H1 (cell line): ENCODE measurements at regions not wholly inside any gene's neighbourhood (a gene's known extent, or its start where the extent isn't known, plus 50 kb on each side); places are given as distances from the start of the nearest gene placed in this dataset.
A peak's percentile ranks its signal among the peaks of the same experiment; 100 is the strongest.

Experiments
- CTCF ChIA-PET: fragments of 300-600 bp; sonication (Branson Sonifier 250); formaldehyde crosslinking; loops from one replicate; lab custom pipeline; 2021; ENCODE audit not compliant: partially characterized antibody; lab: Charles Lee
- POLR2A ChIA-PET: fragments of 300-600 bp; sonication (Branson Sonifier 250); formaldehyde crosslinking; loops from one replicate; lab custom pipeline; 2021; ENCODE audit warnings: inconsistent platforms; ENCODE audit not compliant: partially characterized antibody; lab: Charles Lee
- DNase-seq, 2 experiments: peaks; one replicate each; pipeline versions ENCODE4 v3.0.0 to v3.0.0-alpha.2; 2010 to 2022; ENCODE audit warnings: low spot score in 2 of 2, low read depth in 1 of 2, mixed read lengths in 1 of 2
- FAIRE-seq: peaks from 2 replicates; lab custom pipeline; 2011; peaks lifted over from hg19 to GRCh38; lab: Jason Lieb, UNC
- H2AFZ ChIP-seq: 2 replicates; pipeline ENCODE4 v1.8.1; 2012; ENCODE audit warnings: low read length, inconsistent platforms
- H2AK5ac ChIP-seq: 2 replicates; pipeline ENCODE4 v1.6.1; 2013; ENCODE audit warnings: low read depth, low read length
- H2BK120ac ChIP-seq: replicated peaks from 2 replicates; pipeline ENCODE3; 2013; ENCODE audit warnings: low read depth, low read length, inconsistent platforms
- H2BK12ac ChIP-seq: 2 replicates; pipeline ENCODE4 v1.6.1; 2013; ENCODE audit warnings: low read depth, low read length
- H2BK15ac ChIP-seq: 2 replicates; pipeline ENCODE4 v1.6.1; 2013; ENCODE audit warnings: low read length
- H2BK20ac ChIP-seq: 2 replicates; pipeline ENCODE4 v1.6.1; 2013; ENCODE audit warnings: low read length
- H2BK5ac ChIP-seq: 2 replicates; pipeline ENCODE4 v1.6.1; 2013; ENCODE audit warnings: low read depth, low read length
- H3K14ac ChIP-seq: 2 replicates; pipeline ENCODE4 v1.6.1; 2013; ENCODE audit warnings: inconsistent platforms; ENCODE audit not compliant: insufficient read length
- H3K18ac ChIP-seq: 2 replicates; pipeline ENCODE4 v1.6.1; 2013; ENCODE audit warnings: low read length; ENCODE audit errors: extremely low read depth
- H3K23ac ChIP-seq: 2 replicates; pipeline ENCODE4 v1.6.1; 2013; ENCODE audit warnings: inconsistent platforms; ENCODE audit not compliant: insufficient read length
- H3K23me2 ChIP-seq: 2 replicates; pipeline ENCODE4 v1.6.1; 2013; ENCODE audit warnings: low read depth, low read length
- H3K27ac ChIP-seq: 2 replicates; pipeline ENCODE4 v1.6.1; 2011; ENCODE audit warnings: low read depth, low read length, inconsistent platforms
- H3K27me3 ChIP-seq, 4 experiments: replicated peaks in 1 of 4; 1 replicate in 1 of 4; 2 replicates in 3 of 4; pipeline versions ENCODE4 v1.6.1 to v1.8.1; 2011 to 2013; ENCODE audit warnings: low read length in 3 of 4, mild to moderate bottlenecking in 3 of 4, inconsistent platforms in 2 of 4, mixed read lengths in 2 of 4, moderate library complexity in 1 of 4; ENCODE audit not compliant: control insufficient read depth in 3 of 4, insufficient read depth in 3 of 4; ENCODE audit errors: extremely low read depth in 1 of 4
- H3K36me3 ChIP-seq, 4 experiments: 2 replicates each; pipeline versions ENCODE4 v1.6.1 to v1.8.1; 2011 to 2013; ENCODE audit warnings: mild to moderate bottlenecking in 4 of 4, low read length in 3 of 4, moderate library complexity in 2 of 4, control low read depth in 1 of 4, inconsistent platforms in 1 of 4; ENCODE audit not compliant: insufficient read depth in 4 of 4, control insufficient read depth in 2 of 4
- H3K4ac ChIP-seq: replicated peaks from 2 replicates; pipeline ENCODE3; 2013; ENCODE audit warnings: low read length, low read depth, mixed read lengths, inconsistent platforms; ENCODE audit not compliant: insufficient read length
- H3K4me1 ChIP-seq, 4 experiments: replicated peaks in 1 of 4; 1 replicate in 1 of 4; 2 replicates in 3 of 4; pipeline versions ENCODE4 v1.6.1 to v1.8.1; 2011 to 2013; ENCODE audit warnings: low read length in 3 of 4, inconsistent platforms in 2 of 4, mixed read lengths in 1 of 4; ENCODE audit not compliant: insufficient read depth in 4 of 4, control insufficient read depth in 3 of 4
- H3K4me2 ChIP-seq, 2 experiments: 2 replicates each; pipeline versions ENCODE4 v1.6.1 to v1.8.1; 2011 to 2013; ENCODE audit warnings: low read depth in 2 of 2, low read length in 2 of 2, control low read depth in 1 of 2, inconsistent platforms in 1 of 2, mild to moderate bottlenecking in 1 of 2; ENCODE audit not compliant: insufficient read depth in 1 of 2
- H3K4me3 ChIP-seq, 4 experiments: fragments of 200-600, 300-600 bp in 1 of 4; sonication (generic), shearing (Covaris generic), sonication (Bioruptor Twin) in 1 of 4; 2 replicates each; pipeline versions ENCODE4 v1.5.1 to v1.8.1; 2011 to 2016; ENCODE audit warnings: low read length in 4 of 4, low read depth in 3 of 4, control low read depth in 2 of 4, inconsistent platforms in 2 of 4, mild to moderate bottlenecking in 2 of 4, mixed read lengths in 1 of 4, moderate library complexity in 1 of 4; ENCODE audit not compliant: insufficient read depth in 2 of 4; ENCODE audit errors: extremely low read depth in 1 of 4
- H3K56ac ChIP-seq: replicated peaks from 2 replicates; pipeline ENCODE3; 2013; ENCODE audit warnings: low read depth, mild to moderate bottlenecking, mixed read lengths, low read length, inconsistent platforms; ENCODE audit not compliant: insufficient read length
- H3K79me1 ChIP-seq: 2 replicates; pipeline ENCODE4 v1.6.1; 2013; ENCODE audit warnings: low read depth, low read length, control low read depth
- H3K79me2 ChIP-seq, 2 experiments: 2 replicates each; pipeline versions ENCODE4 v1.6.1 to v1.8.1; 2012 to 2013; ENCODE audit warnings: low read length in 2 of 2, mild to moderate bottlenecking in 2 of 2, inconsistent platforms in 1 of 2; ENCODE audit not compliant: insufficient read depth in 2 of 2, control insufficient read depth in 1 of 2
- H3K9ac ChIP-seq, 4 experiments: replicated peaks in 1 of 4; 1 replicate in 1 of 4; 2 replicates in 3 of 4; pipeline versions ENCODE4 v1.6.1 to v1.8.1; 2011 to 2013; ENCODE audit warnings: low read depth in 3 of 4, low read length in 3 of 4, control low read depth in 2 of 4, mild to moderate bottlenecking in 2 of 4, moderate library complexity in 2 of 4, inconsistent platforms in 1 of 4; ENCODE audit errors: extremely low read depth in 1 of 4
- H3K9me3 ChIP-seq, 2 experiments: 2 replicates each; pipeline versions ENCODE4 v1.6.1 to v1.8.1; 2012 to 2013; ENCODE audit warnings: mild to moderate bottlenecking in 2 of 2, moderate library complexity in 2 of 2, control low read depth in 1 of 2, inconsistent platforms in 1 of 2, low read depth in 1 of 2, low read length in 1 of 2, mixed read lengths in 1 of 2; ENCODE audit not compliant: insufficient read depth in 2 of 2
- H4K20me1 ChIP-seq, 2 experiments: replicated peaks in 1 of 2; 2 replicates each; pipeline versions ENCODE3 to v1.8.1; 2011 to 2013; ENCODE audit warnings: inconsistent platforms in 2 of 2, low read length in 2 of 2, mild to moderate bottlenecking in 1 of 2; ENCODE audit not compliant: insufficient read depth in 2 of 2, control insufficient read depth in 1 of 2
- H4K5ac ChIP-seq: 2 replicates; pipeline ENCODE4 v1.6.1; 2013; ENCODE audit warnings: low read length, low read depth, mixed read lengths, inconsistent platforms; ENCODE audit not compliant: insufficient read length
- H4K8ac ChIP-seq: 2 replicates; pipeline ENCODE4 v1.8.0; 2013; ENCODE audit warnings: mild to moderate bottlenecking, moderate library complexity, low read length, inconsistent platforms; ENCODE audit not compliant: insufficient read depth; ENCODE audit errors: extremely low read depth
- H4K91ac ChIP-seq: replicated peaks from 2 replicates; pipeline ENCODE3; 2013; ENCODE audit warnings: low read length, mixed read lengths, inconsistent platforms; ENCODE audit not compliant: insufficient read length
- ASH2L ChIP-seq: fragments of 200-600, 300-600 bp; sonication (generic); IDR thresholded peaks from one replicate; pipeline ENCODE4 v1.7.1; 2017; ENCODE audit warnings: low read length
- FOSL1 ChIP-seq: IDR thresholded peaks from 2 replicates; pipeline ENCODE4 v1.6.1; 2011; ENCODE audit warnings: mild to moderate bottlenecking, low read depth, low read length, moderate library complexity; ENCODE audit not compliant: insufficient read depth
- GABPA ChIP-seq: IDR thresholded peaks from 2 replicates; pipeline ENCODE4 v1.6.1; 2011; ENCODE audit warnings: mild to moderate bottlenecking, low read length, moderate library complexity, borderline replicate concordance; ENCODE audit not compliant: insufficient read depth
- GTF2F1 ChIP-seq: IDR thresholded peaks from 2 replicates; pipeline ENCODE4 v1.6.1; 2012; ENCODE audit warnings: low read depth, low read length, improper control_type of control experiment, borderline replicate concordance
- SRF ChIP-seq: IDR thresholded peaks from 2 replicates; pipeline ENCODE4 v1.6.1; 2011; ENCODE audit warnings: mild to moderate bottlenecking, low read depth, low read length, moderate library complexity
- whole genome bisulfite sequencing, 2 experiments: shearing (Covaris generic) in 1 of 2; methylation state at CpG; one replicate each; pipeline versions ENCODE4 v1.1.6 to v1.1.7; 2013 to 2015; ENCODE audit warnings: low lambda C conversion rate in 2 of 2, mixed read lengths in 2 of 2, inconsistent platforms in 1 of 2, low coverage in 1 of 2, missing lambda C conversion rate in 1 of 2; ENCODE audit not compliant: insufficient replicate concordance in 2 of 2, insufficient coverage in 1 of 2, insufficient read length in 1 of 2; ENCODE audit errors: extremely low coverage in 1 of 2, missing lambda C conversion rate in 1 of 2; 5-methylcytosine and 5-hydroxymethylcytosine counted together

DNA sequence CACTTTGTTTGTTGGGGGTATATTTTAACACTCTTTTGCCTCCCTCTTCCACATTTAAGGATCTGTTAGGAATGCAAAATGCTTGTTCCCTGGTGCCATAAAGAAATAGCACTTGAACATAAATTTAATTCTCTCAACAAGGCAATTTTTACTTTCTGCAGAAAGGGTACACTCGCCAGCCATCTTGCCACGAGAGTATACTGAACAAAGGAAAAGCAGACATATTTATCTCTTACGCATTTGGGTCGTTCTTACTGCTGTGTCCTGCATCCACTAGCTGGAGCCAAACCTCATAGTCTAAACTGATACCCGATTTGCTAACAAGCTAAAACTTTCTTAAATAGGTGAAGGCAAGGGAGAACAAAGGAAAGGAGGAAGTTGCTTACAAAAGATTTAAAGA is 129.5 kb downstream of the B3GNT2 start:
- Histone ChIP-seq H3K4me2 (no peak overlapping the region), H3K27ac (no peak overlapping the region), H3K9ac (no peak overlapping the region), H3K79me1 (no peaks in the 10 kb centered on the region), H3K14ac (no peak overlapping the region), H3K27me3 (no peaks in the 10 kb centered on the region), H2AK5ac (no peak overlapping the region), H3K9me3 (peaks cover 0 to 8% of the 10 kb centered on the region in 2 experiments; a peak in 1 of 4 replicates), H3K4me1 (peaks cover 5 to 24% (median 13%) of the 10 kb centered on the region in 4 experiments), H3K18ac (0 out of 2 replicates have a peak overlapping the region, but pooled peaks have one; percentile 53), H3K4me3 (no peak overlapping the region), H3K4ac (no peak overlapping the region), H3K79me2 (no peaks in the 10 kb centered on the region), H2AFZ (no peak overlapping the region), H4K20me1 (no peaks in the 10 kb centered on the region), H2BK120ac (no peak overlapping the region), H2BK12ac (no peak overlapping the region), H3K23ac (no peak overlapping the region), H2BK20ac (peak overlapping the region; percentile 36; the same call in 1 of the 2 replicates), H2BK15ac (no peak overlapping the region), H2BK5ac (no peak overlapping the region; the same call in 1 of the 2 replicates), H4K8ac (no peak overlapping the region), H4K5ac (no peak overlapping the region), H4K91ac (no peak overlapping the region), H3K36me3 (peaks cover 0 to 4% (median 0%) of the 10 kb centered on the region in 4 experiments; a peak in 1 of 8 replicates), H3K23me2 (no peaks in the 10 kb centered on the region), H3K56ac (no peak overlapping the region)
- WGBS, 2 experiments: 85% methylated on average over 5 of the region's 5 CpGs; no CpG with 5 or more reads in 1 of the 2 experiments
- ChIA-PET CTCF (interaction anchor here (0.7 kb wide), 1 partner anchor 300 kb away, joined by 3 read pairs; no protein-coding TSS in a partner anchor), POLR2A (interaction anchor here (1.2 to 1.5 kb wide), 4 partner anchors 9 to 86 kb away, joined by 3 to 4 read pairs (median 3); no protein-coding TSS in a partner anchor)
- no peak for DNase-seq
- TF ChIP-seq ASH2L: no peak
- TF ChIP-seq GABPA: no peak
- no peak for TF ChIP-seq SRF
- TF ChIP-seq FOSL1: no peak
- TF ChIP-seq GTF2F1: no peak
- no peak for FAIRE-seq
